Retinal pigment epithelial cell (primary cell): ENCODE measurements at regions not wholly inside any gene's neighbourhood (a gene's known extent, or its start where the extent isn't known, plus 50 kb on each side); places are given as distances from the start of the nearest gene placed in this dataset.
A peak's percentile ranks its signal among the peaks of the same experiment; 100 is the strongest.

Experiments
- DNase-seq: peaks from one replicate; pipeline ENCODE4 v3.0.0-alpha.2; 2010; ENCODE audit warnings: low read depth
- H3K4me3 ChIP-seq: 2 replicates; pipeline ENCODE4 v1.5.1; 2011; ENCODE audit warnings: mild to moderate bottlenecking, low read length, control low read depth, moderate library complexity
- TF ChIP-seq, protein P1 (sequence below): conservative IDR thresholded peaks from 2 replicates; pipeline ENCODE4 v1.5.1; 2011; ENCODE audit warnings: low read depth, low read length, control low read depth, inconsistent platforms

GRCh38 chr20:48015141-48015910 lies 230.0 kb upstream of the SULF2 start:
- DNase-seq, result no peak
- H3K4me3 ChIP-seq, result no peak overlapping the region
- TF ChIP-seq, protein P1, sequence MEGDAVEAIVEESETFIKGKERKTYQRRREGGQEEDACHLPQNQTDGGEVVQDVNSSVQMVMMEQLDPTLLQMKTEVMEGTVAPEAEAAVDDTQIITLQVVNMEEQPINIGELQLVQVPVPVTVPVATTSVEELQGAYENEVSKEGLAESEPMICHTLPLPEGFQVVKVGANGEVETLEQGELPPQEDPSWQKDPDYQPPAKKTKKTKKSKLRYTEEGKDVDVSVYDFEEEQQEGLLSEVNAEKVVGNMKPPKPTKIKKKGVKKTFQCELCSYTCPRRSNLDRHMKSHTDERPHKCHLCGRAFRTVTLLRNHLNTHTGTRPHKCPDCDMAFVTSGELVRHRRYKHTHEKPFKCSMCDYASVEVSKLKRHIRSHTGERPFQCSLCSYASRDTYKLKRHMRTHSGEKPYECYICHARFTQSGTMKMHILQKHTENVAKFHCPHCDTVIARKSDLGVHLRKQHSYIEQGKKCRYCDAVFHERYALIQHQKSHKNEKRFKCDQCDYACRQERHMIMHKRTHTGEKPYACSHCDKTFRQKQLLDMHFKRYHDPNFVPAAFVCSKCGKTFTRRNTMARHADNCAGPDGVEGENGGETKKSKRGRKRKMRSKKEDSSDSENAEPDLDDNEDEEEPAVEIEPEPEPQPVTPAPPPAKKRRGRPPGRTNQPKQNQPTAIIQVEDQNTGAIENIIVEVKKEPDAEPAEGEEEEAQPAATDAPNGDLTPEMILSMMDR, result no peak

- no peak overlapping the region for H3K4me3 ChIP-seq
- TF ChIP-seq, protein P1, result peak; percentile 55
- peak; percentile 59 for DNase-seq
These were observed 227.2 kb upstream of the SULF2 start for GRCh38 chr20:48012401-48012974.

DNA sequence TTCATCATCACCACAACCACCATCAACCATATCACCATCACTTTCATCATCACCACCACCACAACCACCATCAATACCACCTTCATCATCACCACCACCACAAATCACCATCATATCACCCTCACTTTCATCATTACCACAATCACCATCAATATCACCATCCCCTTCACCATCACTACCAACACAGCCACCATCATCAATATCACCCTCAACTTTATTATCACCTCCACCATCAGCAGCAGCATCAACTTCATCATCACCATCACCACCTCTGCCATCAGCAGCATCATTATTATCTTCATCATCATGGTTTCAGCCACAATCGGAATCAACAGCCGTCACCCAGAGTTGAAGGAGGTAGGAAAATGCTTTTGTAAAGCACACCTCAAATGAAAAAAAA lies 225.7 kb upstream of the SULF2 start:
- no peak overlapping the region for H3K4me3 ChIP-seq
- TF ChIP-seq, protein P1, result no peak
- no peak for DNase-seq

DNA sequence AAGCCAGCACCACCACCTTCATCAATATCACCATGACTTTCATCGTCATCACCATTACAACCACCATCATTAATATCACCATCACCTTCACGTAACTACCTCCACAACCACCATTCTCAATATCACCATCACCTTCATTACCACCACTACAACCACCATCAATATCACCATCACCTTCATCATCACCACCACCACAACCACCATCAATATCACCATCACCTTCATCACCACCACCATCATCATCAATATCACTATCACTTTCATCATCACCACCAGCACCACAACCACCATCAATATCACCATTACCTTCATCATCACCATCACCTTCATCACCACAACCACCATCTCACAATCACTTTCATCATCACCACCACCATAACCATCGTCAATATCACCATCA lies 225.3 kb upstream of the SULF2 start:
- TF ChIP-seq, protein P1, result no peak
- no peak overlapping the region for H3K4me3 ChIP-seq
- DNase-seq, result no peak

DNA sequence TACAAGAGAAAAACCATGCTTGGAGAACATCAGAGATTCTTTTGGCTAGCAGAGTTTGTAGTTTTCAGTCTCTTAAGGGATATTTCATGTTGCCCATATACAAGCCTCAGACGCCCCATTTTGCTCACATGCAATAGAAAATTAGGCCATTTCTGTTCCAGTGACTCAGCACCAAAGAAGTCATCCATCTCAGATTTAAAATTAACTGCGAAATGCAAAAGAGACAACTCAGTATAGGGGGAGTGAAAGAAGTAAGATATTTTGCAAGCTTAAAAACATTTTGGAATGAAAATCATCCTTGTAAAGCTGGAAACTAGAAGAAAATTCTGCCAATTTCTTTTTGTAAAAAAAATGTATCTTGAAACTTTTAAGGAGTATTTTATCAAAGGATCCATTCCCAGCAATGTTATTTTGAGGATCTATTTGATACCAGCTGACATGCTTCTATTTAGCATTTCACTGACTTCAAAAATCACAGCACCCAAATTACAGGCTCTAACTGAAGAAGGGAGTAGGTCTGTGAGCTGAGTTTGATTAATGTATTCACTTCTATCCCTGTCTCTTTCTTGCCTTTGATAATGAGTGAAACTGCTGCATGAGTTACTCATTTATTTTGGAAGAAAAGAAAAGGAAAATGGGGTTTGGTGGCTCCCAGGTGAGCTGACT lies 223.7 kb upstream of the SULF2 start:
- H3K4me3 ChIP-seq, result no peak overlapping the region
- TF ChIP-seq, protein P1, result no peak
- no peak for DNase-seq

DNA sequence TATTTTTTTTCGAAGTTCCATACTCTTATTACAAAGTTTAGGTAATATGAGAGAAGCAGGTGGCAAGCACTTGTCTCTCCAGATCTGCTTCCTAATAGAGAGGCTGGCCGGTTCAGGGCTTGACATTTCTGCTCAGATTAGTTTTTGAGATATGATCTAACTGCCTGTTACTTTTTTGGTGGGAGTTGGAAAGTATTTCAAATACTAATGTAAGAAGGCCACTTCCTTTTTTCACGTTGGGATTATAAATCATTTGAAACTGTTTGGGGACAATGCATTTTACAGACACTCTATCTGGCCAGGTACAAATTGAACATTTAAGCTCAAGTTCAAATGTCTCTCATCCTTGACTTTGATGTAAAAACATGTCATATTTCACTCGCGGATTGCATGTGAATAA lies 222.1 kb upstream of the SULF2 start:
- H3K4me3 ChIP-seq, result no peak overlapping the region
- DNase-seq, result no peak
- TF ChIP-seq, protein P1, result no peak
